ENCODE measurements at regions not wholly inside any gene's neighbourhood (a gene's known extent, or its start where the extent isn't known, plus 50 kb on each side); places are given as distances from the start of the nearest gene placed in this dataset.

GRCh38 chrX:74680836-74681235 lies 66.4 kb upstream of the RLIM start:
- DNase-seq: no peak

- peak; percentile 36 for DNase-seq
Measured at GRCh38 chrX:74680391-74680790, 66.0 kb upstream of the RLIM start.

GRCh38 chrX:74670028-74670427 lies 55.6 kb upstream of the RLIM start:
- no peak for DNase-seq
